ENCODE measurements at regions not wholly inside any gene's neighbourhood (a gene's known extent, or its start where the extent isn't known, plus 50 kb on each side); places are given as distances from the start of the nearest gene placed in this dataset.

GRCh38 chr7:68421712-68422111, 1176.6 kb upstream of the AUTS2 start:
- TF ChIP-seq CTCF (conservative IDR thresholded peaks at IDR 0.05) (no peak), ZFX (IDR thresholded peaks at IDR 0.05) (no peak)

All from C4-2B (cell line).